Keratinocyte (primary cell): ENCODE measurements at regions not wholly inside any gene's neighbourhood (a gene's known extent, or its start where the extent isn't known, plus 50 kb on each side); places are given as distances from the start of the nearest gene placed in this dataset.

ENCODE experiments used
- CTCF ChIP-seq, 3 experiments: IDR thresholded peaks in 1 of 3; conservative IDR thresholded peaks in 1 of 3; optimal IDR thresholded peaks in 1 of 3; 2 replicates in 2 of 3; 3 replicates in 1 of 3; pipeline versions ENCODE3 to v1.5.1; 2011; ENCODE audit warnings: low read length in 3 of 3, mild to moderate bottlenecking in 3 of 3, moderate library complexity in 2 of 3, control low read depth in 1 of 3, inconsistent platforms in 1 of 3; ENCODE audit not compliant: insufficient read depth in 2 of 3; ENCODE audit errors: extremely low read depth in 1 of 3
- EZH2 ChIP-seq: IDR thresholded peaks from one replicate; pipeline ENCODE4 v1.6.1; 2012; ENCODE audit warnings: inconsistent platforms, mild to moderate bottlenecking, low read length, moderate library complexity

GRCh38 chr12:92237262-92237661, 91.6 kb upstream of the BTG1 start:
- TF ChIP-seq CTCF (optimal IDR thresholded peaks at IDR 0.05 in 1 of 3, IDR thresholded peaks at IDR 0.05 in 1 of 3, conservative IDR thresholded peaks at IDR 0.05 in 1 of 3; ENCODE audit: extremely low read depth in 1 of 3, insufficient read depth in 2 of 3, low read length in 3 of 3) (no peak), EZH2 (no peak)
